ENCODE measurements at regions not wholly inside any gene's neighbourhood (a gene's known extent, or its start where the extent isn't known, plus 50 kb on each side); places are given as distances from the start of the nearest gene placed in this dataset.

- TF ChIP-seq CTCF (IDR thresholded peaks at IDR 0.05) (no peak), POLR2A (IDR thresholded peaks at IDR 0.05) (no peak)
Observed at GRCh38 chr4:184529283-184529682, 54.9 kb upstream of the IRF2 start.
